GM23248 (cell line): ENCODE measurements at regions not wholly inside any gene's neighbourhood (a gene's known extent, or its start where the extent isn't known, plus 50 kb on each side); places are given as distances from the start of the nearest gene placed in this dataset.

Experiments used
- DNase-seq: peaks from one replicate; pipeline ENCODE4 v3.0.0-alpha.2; 2015
- H2AFZ ChIP-seq: fragments of 200-600 bp; sonication (generic); 2 replicates; pipeline ENCODE4 v1.6.1; 2016; ENCODE audit warnings: antibody characterized with exemption
- H3F3A ChIP-seq: fragments of 200-600 bp; sonication (generic); 2 replicates; pipeline ENCODE4 v1.6.1; 2016; ENCODE audit warnings: mild to moderate bottlenecking, antibody characterized with exemption, mixed run types; ENCODE audit not compliant: insufficient read depth
- H3K27ac ChIP-seq: fragments of 200-600 bp; sonication (generic); 2 replicates; pipeline ENCODE4 v1.5.1; 2016; ENCODE audit warnings: mild to moderate bottlenecking
- H3K27me3 ChIP-seq: fragments of 200-600 bp; sonication (generic); replicated peaks from 2 replicates; pipeline ENCODE4 v1.6.1; 2016; ENCODE audit warnings: mild to moderate bottlenecking; ENCODE audit not compliant: insufficient read depth
- H3K36me3 ChIP-seq: fragments of 200-600 bp; sonication (generic); 2 replicates; pipeline ENCODE4 v1.6.1; 2016; ENCODE audit warnings: low read depth, mild to moderate bottlenecking
- H3K4me1 ChIP-seq: fragments of 200-600 bp; sonication (generic); 2 replicates; pipeline ENCODE4 v1.6.1; 2016; ENCODE audit warnings: mild to moderate bottlenecking; ENCODE audit not compliant: insufficient read depth
- H3K4me2 ChIP-seq: fragments of 200-600 bp; sonication (generic); one replicate; pipeline ENCODE4 v1.6.1; 2016; ENCODE audit warnings: mild to moderate bottlenecking; ENCODE audit not compliant: unreplicated experiment
- H3K4me3 ChIP-seq: fragments of 200-600 bp; sonication (generic); 2 replicates; pipeline ENCODE4 v1.5.1; 2016; ENCODE audit warnings: mild to moderate bottlenecking
- H3K79me2 ChIP-seq: fragments of 200-600 bp; sonication (generic); 2 replicates; pipeline ENCODE4 v1.6.1; 2016; ENCODE audit warnings: mild to moderate bottlenecking; ENCODE audit not compliant: insufficient read depth
- H3K9ac ChIP-seq: fragments of 200-600 bp; sonication (generic); 2 replicates; pipeline ENCODE4 v1.6.1; 2016; ENCODE audit warnings: mild to moderate bottlenecking
- H3K9me2 ChIP-seq: fragments of 200-600 bp; sonication (generic); 2 replicates; pipeline ENCODE4 v1.6.1; 2016; ENCODE audit warnings: mixed run types, mild to moderate bottlenecking, moderate library complexity; ENCODE audit not compliant: insufficient read depth
- H3K9me3 ChIP-seq: fragments of 200-600 bp; sonication (generic); one replicate; pipeline ENCODE4 v1.6.1; 2017; ENCODE audit warnings: low read depth
- H4K20me1 ChIP-seq: fragments of 200-600 bp; sonication (generic); 2 replicates; pipeline ENCODE4 v1.6.0; 2016; ENCODE audit not compliant: insufficient read depth
- EZH2 ChIP-seq: fragments of 200-600 bp; sonication (generic); IDR thresholded peaks from 2 replicates; pipeline ENCODE4 v1.6.1; 2018; ENCODE audit warnings: antibody characterized with exemption, mild to moderate bottlenecking; ENCODE audit not compliant: insufficient read depth, poor library complexity, severe bottlenecking
- EZH2phosphoT487 ChIP-seq: fragments of 200-600 bp; sonication (generic); IDR thresholded peaks from 2 replicates; pipeline ENCODE4 v1.6.1; 2018; ENCODE audit warnings: antibody characterized with exemption, moderate library complexity, mild to moderate bottlenecking, low read depth; ENCODE audit not compliant: insufficient read depth
- WGBS, 2 experiments: methylation state at CpG; one replicate each; pipeline ENCODE4 v1.1.6; 2015 to 2017; ENCODE audit warnings: low lambda C conversion rate in 2 of 2, low coverage in 1 of 2; ENCODE audit errors: missing lambda C conversion rate in 2 of 2; 5-methylcytosine and 5-hydroxymethylcytosine counted together
- in situ Hi-C: fragments of 300-500 bp; cut with MboI; formaldehyde crosslinking; loops from 2 replicates; pipeline ENCODE4 v1.15.0; 2020

- Histone ChIP-seq H3F3A (peaks cover 41% of the 10 kb centered on the region), H3K9ac (no peak overlapping the region), H3K9me3 (no peaks in the 10 kb centered on the region), H3K79me2 (no peaks in the 10 kb centered on the region), H3K27ac (no peak overlapping the region), H3K4me3 (no peak overlapping the region), H3K4me1 (peaks cover 42% of the 10 kb centered on the region), H2AFZ (no peak overlapping the region), H4K20me1 (no peaks in the 10 kb centered on the region), H3K27me3 (no peaks in the 10 kb centered on the region), H3K4me2 (no peak overlapping the region), H3K36me3 (no peaks in the 10 kb centered on the region), H3K9me2 (no peaks in the 10 kb centered on the region)
- no peak for DNase-seq
- in situ Hi-C loops = no loop called here
- TF ChIP-seq EZH2 = no peak
Observed at GRCh38 chr6:113556775-113557174, 300.4 kb upstream of the MARCKS start.

- Histone ChIP-seq H3K9ac (0 out of 2 replicates have a peak overlapping the region, but pooled peaks have one; percentile 21), H2AFZ (peak overlapping the region; percentile 35; the same call in 1 of the 2 replicates), H3K79me2 (no peaks in the 10 kb centered on the region), H3K9me2 (no peaks in the 10 kb centered on the region), H3K27me3 (no peaks in the 10 kb centered on the region), H3K4me3 (peak overlapping the region; percentile 43; the same call in 1 of the 2 replicates), H3F3A (peaks cover 41% of the 10 kb centered on the region), H3K4me2 (peak overlapping the region; percentile 75), H4K20me1 (no peaks in the 10 kb centered on the region), H3K4me1 (peaks cover 43% of the 10 kb centered on the region), H3K36me3 (no peaks in the 10 kb centered on the region), H3K27ac (peak overlapping the region; percentile 63; the same call in 1 of the 2 replicates), H3K9me3 (no peaks in the 10 kb centered on the region)
- in situ Hi-C loops = no loop called here
- TF ChIP-seq EZH2phosphoT487 (no peak), EZH2 (no peak)
- DNase-seq = no peak
Observed at GRCh38 chr6:113558431-113558830, 298.7 kb upstream of the MARCKS start.

GRCh38 chr6:113558966-113559365 is 298.2 kb upstream of the MARCKS start:
- Histone ChIP-seq H3K27ac (peak overlapping the region; percentile 63), H3K27me3 (no peaks in the 10 kb centered on the region), H3F3A (peaks cover 41% of the 10 kb centered on the region), H3K36me3 (no peaks in the 10 kb centered on the region), H3K4me3 (peak overlapping the region; percentile 43), H3K9me3 (no peaks in the 10 kb centered on the region), H3K4me2 (peak overlapping the region; percentile 75), H3K79me2 (no peaks in the 10 kb centered on the region), H2AFZ (peak overlapping the region; percentile 35), H3K4me1 (peaks cover 43% of the 10 kb centered on the region), H3K9me2 (no peaks in the 10 kb centered on the region), H3K9ac (peak overlapping the region; percentile 21; the same call in 1 of the 2 replicates), H4K20me1 (no peaks in the 10 kb centered on the region)
- TF ChIP-seq EZH2 = no peak
- no peak for TF ChIP-seq EZH2phosphoT487
- in situ Hi-C loops = no loop called here
- peak; percentile 67 for DNase-seq

GRCh38 chr6:113560376-113560775 is 296.8 kb upstream of the MARCKS start:
- Histone ChIP-seq H3K27ac (peak overlapping the region; percentile 63), H3F3A (peaks cover 53% of the 10 kb centered on the region), H3K36me3 (no peaks in the 10 kb centered on the region), H2AFZ (0 out of 2 replicates have a peak overlapping the region, but pooled peaks have one; percentile 1), H3K79me2 (no peaks in the 10 kb centered on the region), H3K9me3 (no peaks in the 10 kb centered on the region), H4K20me1 (no peaks in the 10 kb centered on the region), H3K27me3 (no peaks in the 10 kb centered on the region), H3K4me2 (peak overlapping the region; percentile 45), H3K9ac (no peak overlapping the region), H3K9me2 (no peaks in the 10 kb centered on the region), H3K4me3 (no peak overlapping the region), H3K4me1 (peaks cover 48% of the 10 kb centered on the region)
- WGBS, 2 experiments = 100% methylated on average over 1 of the region's 1 CpG
- no peak for TF ChIP-seq EZH2
- no peak for TF ChIP-seq EZH2phosphoT487
- peak; percentile 17 for DNase-seq
- in situ Hi-C loops = no loop called here

- TF ChIP-seq EZH2 (no peak), EZH2phosphoT487 (no peak)
- H3K9me2 ChIP-seq = no peaks in the 10 kb centered on the region
- H3K79me2 ChIP-seq = no peaks in the 10 kb centered on the region
- DNase-seq = peak; percentile 78
- in situ Hi-C loops = no loop called here
- H2AFZ ChIP-seq = no peak overlapping the region
- H3K4me3 ChIP-seq = no peak overlapping the region
- H3K9me3 ChIP-seq = no peaks in the 10 kb centered on the region
- H3K4me2 ChIP-seq = peak overlapping the region; percentile 45
- no peaks in the 10 kb centered on the region for H4K20me1 ChIP-seq
- peaks cover 54% of the 10 kb centered on the region for H3K4me1 ChIP-seq
- no peaks in the 10 kb centered on the region for H3K36me3 ChIP-seq
- H3F3A ChIP-seq = peaks cover 58% of the 10 kb centered on the region
- H3K27ac ChIP-seq = peak overlapping the region; percentile 63
- no peaks in the 10 kb centered on the region for H3K27me3 ChIP-seq
- no peak overlapping the region for H3K9ac ChIP-seq
Observed at GRCh38 chr6:113560908-113561307, 296.2 kb upstream of the MARCKS start.
